ENCODE measurements at regions not wholly inside any gene's neighbourhood (a gene's known extent, or its start where the extent isn't known, plus 50 kb on each side); places are given as distances from the start of the nearest gene placed in this dataset.
"Not testable (repeated sequence)": the region's sequence is repeated elsewhere in the genome, so short reads cannot be mapped to it uniquely, and the experiment has no call there.

DNA sequence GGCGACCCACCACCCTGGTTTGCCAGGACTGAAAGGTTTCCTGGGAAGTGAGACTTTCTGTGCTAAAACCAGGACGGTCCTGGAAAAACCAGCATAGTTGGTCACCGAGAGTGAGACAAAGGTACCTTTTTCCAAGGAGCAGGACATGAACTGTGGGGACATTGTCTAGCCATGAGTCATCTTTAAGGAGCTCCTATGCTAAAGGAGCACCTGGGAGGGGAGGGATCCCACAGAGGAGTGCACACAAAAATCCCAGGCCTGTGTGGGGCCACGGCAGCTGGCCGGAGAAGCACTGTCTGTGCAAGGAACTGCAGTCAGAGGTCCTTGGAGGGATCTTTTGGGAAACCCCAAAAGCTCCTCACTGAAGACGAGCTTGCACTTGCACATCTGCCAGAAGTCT is 109.1 kb upstream of the PLEKHG1 start:
- Mint-ChIP-seq H3K27ac (no peak overlapping the region), H3K4me3 (no peak overlapping the region), H3K27me3 (peaks cover 9% of the 10 kb centered on the region), H3K4me1 (peaks cover 7% of the 10 kb centered on the region), H3K9me3 (peaks cover 7% of the 10 kb centered on the region), H3K36me3 (no peaks in the 10 kb centered on the region)
- POLR2A ChIA-PET, result interaction anchor here (1.0 to 1.5 kb wide), 2 partner anchors 12 to 109 kb away, joined by 3 to 4 read pairs; partner anchors contain the start of gene PLEKHG1
- no peak for ATAC-seq (ENCODE audit: low read depth)
- no peak for DNase-seq

DNA sequence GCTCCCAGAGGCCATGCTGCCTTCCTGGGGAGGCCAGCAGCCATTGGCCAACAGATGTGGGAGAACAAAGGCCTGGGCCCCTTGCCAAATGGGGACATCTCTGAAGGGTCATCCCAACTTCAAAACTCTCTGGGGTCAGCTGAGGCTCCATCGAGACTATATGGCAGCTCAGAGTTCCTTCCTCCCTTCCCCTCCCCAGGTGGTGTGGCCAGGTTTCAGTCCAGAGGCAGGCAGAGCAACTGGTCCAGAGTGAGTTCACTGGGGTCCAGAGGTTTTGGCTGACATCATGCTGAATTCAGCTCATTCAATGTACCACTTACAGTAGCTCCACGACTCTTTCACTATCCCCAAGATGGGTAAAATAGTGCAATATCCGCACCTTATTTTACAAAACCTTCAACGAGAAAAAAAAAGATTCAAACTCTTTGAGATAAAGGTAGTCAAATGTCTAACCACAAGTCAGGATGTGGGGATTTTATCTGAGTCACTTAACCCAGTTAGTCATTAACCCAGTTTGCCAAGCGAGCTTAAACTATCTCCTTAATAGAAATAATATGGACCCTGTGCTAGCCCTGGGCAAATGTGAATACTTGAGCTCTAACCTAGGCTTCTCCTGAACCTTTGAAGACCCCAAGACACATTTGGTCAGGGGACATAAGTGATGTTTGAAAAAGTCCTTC is 108.4 kb upstream of the PLEKHG1 start:
- H3K27me3 Mint-ChIP-seq, result peaks cover 11% of the 10 kb centered on the region
- DNase-seq (no peak), ATAC-seq (ENCODE audit: low read depth) (peak; percentile 75)
- peaks cover 7% of the 10 kb centered on the region for H3K4me1 Mint-ChIP-seq
- peaks cover 7% of the 10 kb centered on the region for H3K9me3 Mint-ChIP-seq
- POLR2A ChIA-PET, result interaction anchor here (1.0 to 1.5 kb wide), 2 partner anchors 13 to 108 kb away, joined by 3 to 4 read pairs; partner anchors contain the start of gene PLEKHG1
- no peaks in the 10 kb centered on the region for H3K36me3 Mint-ChIP-seq
- peak overlapping the region; percentile 80 for H3K27ac Mint-ChIP-seq
- H3K4me3 Mint-ChIP-seq, result peak overlapping the region; percentile 37

GRCh38 chr6:150491811-150492172 is 107.9 kb upstream of the PLEKHG1 start:
- peaks cover 7% of the 10 kb centered on the region for H3K4me1 Mint-ChIP-seq
- no peak for ATAC-seq (ENCODE audit: low read depth)
- H3K36me3 Mint-ChIP-seq, result no peaks in the 10 kb centered on the region
- peaks cover 16% of the 10 kb centered on the region for H3K27me3 Mint-ChIP-seq
- H3K27ac Mint-ChIP-seq, result no peak overlapping the region
- POLR2A ChIA-PET, result interaction anchor here (1.5 kb wide), 1 partner anchor 108 kb away, joined by 4 read pairs; the partner anchor contains the start of gene PLEKHG1
- H3K9me3 Mint-ChIP-seq, result peaks cover 7% of the 10 kb centered on the region
- no peak for DNase-seq
- H3K4me3 Mint-ChIP-seq, result peak overlapping the region; percentile 15

- H3K36me3 Mint-ChIP-seq, result no peaks in the 10 kb centered on the region
- H3K27me3 Mint-ChIP-seq, result peaks cover 17% of the 10 kb centered on the region
- no peak overlapping the region for H3K4me3 Mint-ChIP-seq
- H3K9me3 Mint-ChIP-seq, result peaks cover 7% of the 10 kb centered on the region
- H3K27ac Mint-ChIP-seq, result no peak overlapping the region
- H3K4me1 Mint-ChIP-seq, result peaks cover 7% of the 10 kb centered on the region
- DNase-seq, result no peak
- POLR2A ChIA-PET, result no interaction called here
- ATAC-seq (ENCODE audit: low read depth), result no peak
These were observed 107.2 kb upstream of the PLEKHG1 start for GRCh38 chr6:150492507-150492906.

DNA sequence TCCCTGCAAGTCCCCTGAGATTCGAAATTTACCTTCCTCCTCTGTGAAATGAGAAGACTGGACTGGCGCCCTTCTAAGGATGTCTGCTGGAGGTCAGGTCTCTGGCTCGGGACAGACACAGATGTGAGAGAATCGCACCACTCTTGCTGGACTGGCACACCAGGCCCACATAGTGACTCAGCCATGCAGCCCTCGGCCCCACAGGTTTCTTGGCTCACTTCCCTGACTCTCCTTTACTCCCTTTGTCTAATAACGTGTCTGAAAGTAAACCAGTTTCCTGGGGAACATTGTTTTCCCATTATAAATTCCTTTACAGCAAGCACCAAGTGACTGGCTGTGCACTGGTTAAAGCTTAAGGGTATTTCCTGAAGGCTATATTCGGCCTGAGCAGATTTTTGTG is 106.7 kb upstream of the PLEKHG1 start:
- DNase-seq (no peak), ATAC-seq (ENCODE audit: low read depth) (no peak)
- no peak overlapping the region for H3K27ac Mint-ChIP-seq
- peaks cover 7% of the 10 kb centered on the region for H3K9me3 Mint-ChIP-seq
- peaks cover 17% of the 10 kb centered on the region for H3K27me3 Mint-ChIP-seq
- H3K4me3 Mint-ChIP-seq, result no peak overlapping the region
- no peaks in the 10 kb centered on the region for H3K36me3 Mint-ChIP-seq
- H3K4me1 Mint-ChIP-seq, result peaks cover 7% of the 10 kb centered on the region
- POLR2A ChIA-PET, result interaction anchor here (0.7 kb wide), 1 partner anchor 446 kb away, joined by 4 read pairs; no protein-coding TSS in a partner anchor

DNA sequence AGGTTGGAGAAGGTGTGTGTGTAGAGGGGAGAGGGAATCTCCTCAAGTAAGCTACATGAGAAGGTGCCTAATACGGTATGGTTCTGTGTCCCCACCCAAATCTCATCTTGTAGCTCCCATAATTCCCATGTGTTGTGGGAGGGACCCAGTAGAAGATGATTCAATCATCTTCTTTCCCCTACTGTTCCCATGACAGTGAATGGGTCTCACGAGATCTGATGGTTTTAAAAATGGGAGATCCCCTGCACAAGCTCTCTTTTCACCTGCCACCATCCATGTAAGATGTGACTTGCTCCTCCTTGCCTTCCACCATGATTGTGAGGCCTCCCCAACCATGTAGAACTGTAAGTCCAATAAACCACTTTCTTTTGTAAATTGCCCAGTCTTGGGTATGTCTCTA is 106.1 kb upstream of the PLEKHG1 start:
- H3K4me3 Mint-ChIP-seq; DNase-seq; H3K27ac Mint-ChIP-seq; ATAC-seq (ENCODE audit: low read depth); H3K9me3 Mint-ChIP-seq; H3K4me1 Mint-ChIP-seq; H3K36me3 Mint-ChIP-seq: not testable (repeated sequence)
- POLR2A ChIA-PET, result interaction anchor here (0.7 kb wide), 1 partner anchor 446 kb away, joined by 4 read pairs; no protein-coding TSS in a partner anchor
- peaks cover 21% of the 10 kb centered on the region for H3K27me3 Mint-ChIP-seq

DNA sequence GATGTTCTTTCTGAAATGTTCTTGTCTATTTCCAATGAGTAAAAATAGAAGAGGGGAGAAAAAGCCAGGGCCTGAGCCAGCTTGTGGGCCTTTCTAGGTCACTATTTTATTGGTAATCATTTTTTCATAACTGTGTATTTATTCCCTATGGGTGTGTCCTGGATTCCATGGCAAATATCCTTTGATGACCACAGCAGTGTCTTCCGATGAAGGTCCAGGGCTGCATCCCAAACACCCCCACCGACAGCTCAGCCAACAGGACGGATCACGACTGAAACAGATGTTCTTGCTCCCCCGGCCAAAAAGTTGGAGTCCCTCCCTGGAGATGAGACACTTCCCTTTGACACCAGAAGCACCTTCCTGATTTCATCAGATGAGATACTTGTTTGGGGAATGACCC is 105.4 kb upstream of the PLEKHG1 start:
- POLR2A ChIA-PET, result no interaction called here
- Mint-ChIP-seq H3K36me3 (no peaks in the 10 kb centered on the region), H3K4me3 (no peak overlapping the region), H3K9me3 (peaks cover 7% of the 10 kb centered on the region), H3K4me1 (peaks cover 7% of the 10 kb centered on the region), H3K27ac (no peak overlapping the region), H3K27me3 (peaks cover 25% of the 10 kb centered on the region)
- no peak for DNase-seq
- ATAC-seq (ENCODE audit: low read depth), result no peak

DNA sequence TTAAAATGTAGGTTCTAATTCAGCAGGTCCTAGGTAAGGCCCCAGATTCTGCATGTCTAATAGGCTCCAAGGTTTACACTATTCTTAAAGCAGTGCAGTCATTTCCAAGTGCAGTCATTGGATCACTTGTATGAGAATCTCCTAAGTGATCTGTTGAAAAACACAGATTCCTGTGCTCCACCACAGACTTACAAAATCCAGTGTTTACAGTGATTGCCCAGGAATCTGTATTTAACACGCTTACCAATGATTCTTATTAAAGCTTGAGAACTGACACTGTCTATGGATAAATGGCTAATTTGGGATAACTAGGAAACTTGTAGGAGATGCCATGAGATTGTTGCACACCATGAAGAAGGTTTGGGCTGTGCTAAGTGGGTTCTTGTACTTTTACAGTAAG is 104.6 kb upstream of the PLEKHG1 start:
- Mint-ChIP-seq H3K4me3 (no peak overlapping the region), H3K4me1 (peaks cover 7% of the 10 kb centered on the region), H3K36me3 (no peaks in the 10 kb centered on the region), H3K27ac (no peak overlapping the region), H3K9me3 (peaks cover 7% of the 10 kb centered on the region), H3K27me3 (peaks cover 25% of the 10 kb centered on the region)
- ATAC-seq (ENCODE audit: low read depth), result no peak
- POLR2A ChIA-PET, result no interaction called here
- DNase-seq, result no peak

GRCh38 chr6:150496629-150497028 is 103.1 kb upstream of the PLEKHG1 start:
- Mint-ChIP-seq H3K36me3 (no peaks in the 10 kb centered on the region), H3K4me3 (no peak overlapping the region), H3K9me3 (peaks cover 7% of the 10 kb centered on the region), H3K27me3 (peaks cover 27% of the 10 kb centered on the region), H3K4me1 (peaks cover 2% of the 10 kb centered on the region), H3K27ac (no peak overlapping the region)
- DNase-seq (no peak), ATAC-seq (ENCODE audit: low read depth) (no peak)
- POLR2A ChIA-PET, result no interaction called here

DNA sequence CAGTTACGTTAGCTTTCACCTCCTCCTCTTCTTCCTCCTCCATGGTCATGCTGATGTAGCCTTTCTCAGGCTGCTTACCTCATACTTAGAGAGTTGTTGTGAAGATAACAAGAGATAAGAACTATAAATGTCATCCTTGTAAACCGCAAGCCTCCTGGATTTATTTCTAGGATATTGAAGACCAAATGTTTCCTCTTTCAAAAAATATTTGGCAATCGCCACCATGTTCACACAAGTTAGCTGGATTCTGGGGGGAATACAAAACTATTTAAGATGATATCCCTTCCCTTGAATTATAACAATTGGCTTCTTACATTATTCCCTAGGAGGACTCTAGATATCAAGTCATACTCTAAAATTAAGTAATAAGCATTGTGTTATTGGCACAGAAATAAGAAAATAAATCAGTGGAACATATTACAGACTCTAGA is 99.8 kb upstream of the PLEKHG1 start:
- H3K27ac Mint-ChIP-seq, result no peak overlapping the region
- H3K36me3 Mint-ChIP-seq, result no peaks in the 10 kb centered on the region
- peaks cover 23% of the 10 kb centered on the region for H3K27me3 Mint-ChIP-seq
- no peaks in the 10 kb centered on the region for H3K9me3 Mint-ChIP-seq
- no peak for ATAC-seq (ENCODE audit: low read depth)
- no peak for DNase-seq
- H3K4me1 Mint-ChIP-seq, result no peaks in the 10 kb centered on the region
- no peak overlapping the region for H3K4me3 Mint-ChIP-seq
- POLR2A ChIA-PET, result no interaction called here

DNA sequence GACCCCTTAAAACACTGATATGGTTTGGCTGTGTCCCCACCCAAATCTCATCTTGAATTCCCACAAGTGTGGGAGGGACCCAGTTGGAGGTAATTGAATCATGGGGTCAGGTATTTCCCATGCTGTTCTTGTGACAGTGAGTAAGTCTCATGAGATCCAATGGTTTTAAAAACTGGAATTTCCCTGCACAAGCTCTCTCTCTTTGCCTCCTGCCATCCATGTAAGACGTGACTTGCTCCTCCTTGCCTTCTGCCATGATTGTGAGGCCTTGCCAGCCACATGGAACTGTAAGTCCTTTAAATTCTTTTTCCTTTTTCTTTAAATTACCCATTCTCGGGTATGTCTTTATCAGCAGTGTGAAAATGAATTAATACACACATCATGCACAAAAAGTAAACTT is 99.1 kb upstream of the PLEKHG1 start:
- H3K4me1 Mint-ChIP-seq; H3K36me3 Mint-ChIP-seq; H3K27ac Mint-ChIP-seq; DNase-seq; H3K4me3 Mint-ChIP-seq; POLR2A ChIA-PET; H3K9me3 Mint-ChIP-seq; ATAC-seq (ENCODE audit: low read depth): not testable (repeated sequence)
- peaks cover 26% of the 10 kb centered on the region for H3K27me3 Mint-ChIP-seq

GRCh38 chr6:150503041-150503440 is 96.6 kb upstream of the PLEKHG1 start:
- no peaks in the 10 kb centered on the region for H3K4me1 Mint-ChIP-seq
- no peaks in the 10 kb centered on the region for H3K9me3 Mint-ChIP-seq
- DNase-seq (no peak), ATAC-seq (ENCODE audit: low read depth) (no peak)
- H3K36me3 Mint-ChIP-seq, result no peaks in the 10 kb centered on the region
- peaks cover 14% of the 10 kb centered on the region for H3K27me3 Mint-ChIP-seq
- POLR2A ChIA-PET, result no interaction called here
- H3K4me3 Mint-ChIP-seq, result no peak overlapping the region
- H3K27ac Mint-ChIP-seq, result no peak overlapping the region

DNA sequence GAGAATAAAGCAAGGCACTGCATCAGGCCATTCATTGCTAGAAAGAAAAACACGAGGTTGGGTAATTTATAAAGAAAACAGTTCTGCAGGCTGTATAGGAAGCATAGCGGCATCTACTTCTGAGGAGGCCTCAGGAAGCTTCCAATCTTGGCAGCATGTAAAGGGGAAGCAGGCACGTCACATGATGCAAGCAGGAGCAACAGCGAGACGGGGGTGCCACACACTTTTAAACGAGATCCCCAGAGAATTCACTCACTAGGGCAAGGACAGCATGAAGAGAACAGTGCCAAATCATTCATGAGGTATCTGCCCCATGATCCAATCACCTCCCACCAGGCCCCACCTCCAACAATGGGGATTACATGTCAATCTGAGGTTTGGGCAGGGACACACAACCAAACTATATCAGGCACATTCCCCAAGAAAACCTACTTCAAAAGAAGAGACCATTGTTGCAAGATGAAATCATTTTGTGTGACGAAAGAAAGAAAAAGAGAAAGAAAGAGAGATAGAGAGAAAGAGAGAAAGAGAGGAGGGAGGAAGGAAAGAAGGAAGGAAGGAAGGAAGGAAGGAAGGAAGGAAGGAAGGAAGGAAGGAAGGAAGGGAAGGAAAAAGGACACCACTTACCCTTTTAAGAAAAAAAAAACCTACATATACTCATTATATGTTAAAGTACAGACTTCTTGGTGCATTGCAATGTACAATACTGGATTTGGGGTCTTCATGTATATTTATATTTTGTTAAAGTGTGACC is 95.9 kb upstream of the PLEKHG1 start:
- H3K27ac Mint-ChIP-seq, result no peak overlapping the region
- no peaks in the 10 kb centered on the region for H3K9me3 Mint-ChIP-seq
- POLR2A ChIA-PET, result no interaction called here
- DNase-seq (no peak), ATAC-seq (ENCODE audit: low read depth) (no peak)
- no peaks in the 10 kb centered on the region for H3K4me1 Mint-ChIP-seq
- H3K4me3 Mint-ChIP-seq, result no peak overlapping the region
- peaks cover 9% of the 10 kb centered on the region for H3K27me3 Mint-ChIP-seq
- no peaks in the 10 kb centered on the region for H3K36me3 Mint-ChIP-seq

GRCh38 chr6:150507361-150507760 is 92.3 kb upstream of the PLEKHG1 start:
- POLR2A ChIA-PET; H3K4me3 Mint-ChIP-seq; H3K27ac Mint-ChIP-seq; H3K27me3 Mint-ChIP-seq; DNase-seq; H3K9me3 Mint-ChIP-seq; H3K4me1 Mint-ChIP-seq; ATAC-seq (ENCODE audit: low read depth); H3K36me3 Mint-ChIP-seq: not testable (repeated sequence)

Measured in activated naive CD8-positive, alpha-beta T cell treated with anti-CD3 and anti-CD28 coated beads, Interleukin-2, amount 10 ng/mL, durations not matched to agents 7 days and 5 days (primary cell).